ENCODE measurements at regions not wholly inside any gene's neighbourhood (a gene's known extent, or its start where the extent isn't known, plus 50 kb on each side); places are given as distances from the start of the nearest gene placed in this dataset.
"Not testable (repeated sequence)": the region's sequence is repeated elsewhere in the genome, so short reads cannot be mapped to it uniquely, and the experiment has no call there.

DNA sequence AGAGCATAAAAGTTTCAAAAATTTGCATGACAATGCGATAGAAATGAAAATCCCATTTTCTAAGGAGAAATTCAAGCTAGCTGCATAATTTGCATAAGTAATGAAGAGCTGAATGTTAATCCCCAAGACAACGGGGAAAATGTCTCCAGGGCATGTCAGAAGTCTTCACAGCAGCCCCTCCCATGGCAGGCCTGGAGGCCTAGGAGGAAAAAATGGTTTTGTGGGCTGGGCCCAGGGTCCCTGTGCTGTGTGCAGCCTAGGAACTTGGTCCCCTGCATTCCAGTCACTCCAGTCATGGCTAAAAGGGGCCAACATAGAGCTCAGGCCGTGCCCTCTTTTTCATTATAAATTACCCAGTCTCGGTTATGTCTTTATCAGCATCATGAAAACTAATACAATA, 494.1 kb upstream of the NR5A2 start:
- TF ChIP-seq POLR2A (IDR thresholded peaks at IDR 0.05); CTCF (IDR thresholded peaks at IDR 0.05); POLR2AphosphoS5 (IDR thresholded peaks at IDR 0.05; ENCODE audit: insufficient read depth in 1 of 2, low read depth in 1 of 2): not testable (repeated sequence)

All from vagina (tissue), 2 donors.